Panc1 (cell line): ENCODE measurements at regions not wholly inside any gene's neighbourhood (a gene's known extent, or its start where the extent isn't known, plus 50 kb on each side); places are given as distances from the start of the nearest gene placed in this dataset.

ENCODE experiments used
- ATAC-seq: fragments of 200-7000 bp; cut with Tn5 transposase; 2 replicates; pipeline ENCODE4 v1.9.1; 2020; ENCODE audit warnings: mild to moderate bottlenecking, moderate library complexity
- BruUV-seq: library from RNA; stranded (reverse); fragments of 400-500 nt; replicated peaks from 2 replicates; lab custom pipeline; 2021; lab: Mats Ljungman, UMichigan
- CTCF ChIA-PET: fragments of 300-600 bp; sonication (Branson Sonifier 250); formaldehyde crosslinking; loops from one replicate; lab custom pipeline; 2022; ENCODE audit warnings: antibody characterized with exemption; lab: Charles Lee
- POLR2A ChIA-PET: fragments of 300-600 bp; sonication (Branson Sonifier 250); formaldehyde crosslinking; loops from one replicate; lab custom pipeline; 2022; ENCODE audit warnings: antibody characterized with exemption; lab: Charles Lee
- DNase-seq: peaks from one replicate; pipeline ENCODE4 v3.0.0-alpha.2; 2010; ENCODE audit warnings: low read depth, low spot score
- H3K27ac ChIP-seq: 2 replicates; pipeline ENCODE4 v1.5.1; 2011; ENCODE audit warnings: mild to moderate bottlenecking, low read length, inconsistent platforms
- H3K27me3 ChIP-seq: fragments of 200-500 bp; sonication (Bioruptor generic); 2 replicates; pipeline ENCODE4 v1.6.0; 2014; ENCODE audit warnings: low read length, inconsistent platforms; ENCODE audit not compliant: control insufficient read depth, insufficient read depth
- H3K36me3 ChIP-seq: fragments of 200-500 bp; sonication (Bioruptor generic); 2 replicates; pipeline ENCODE4 v1.5.1; 2014; ENCODE audit warnings: inconsistent platforms, mild to moderate bottlenecking, low read length, moderate library complexity; ENCODE audit not compliant: control insufficient read depth, insufficient read depth
- H3K4me1 ChIP-seq: 2 replicates; pipeline ENCODE4 v1.5.1; 2011; ENCODE audit warnings: inconsistent platforms, mild to moderate bottlenecking, low read length, moderate library complexity; ENCODE audit not compliant: control insufficient read depth, insufficient read depth
- H3K4me3 ChIP-seq, 2 experiments: 2 replicates each; pipeline ENCODE4 v1.5.1; 2011 to 2012; ENCODE audit warnings: low read depth in 2 of 2, low read length in 2 of 2, mild to moderate bottlenecking in 2 of 2, inconsistent platforms in 1 of 2, moderate library complexity in 1 of 2
- H3K9me3 ChIP-seq: fragments of 200-500 bp; sonication (Bioruptor generic); 2 replicates; pipeline ENCODE4 v1.5.1; 2014; ENCODE audit warnings: low read depth, mild to moderate bottlenecking, inconsistent platforms, low read length, moderate library complexity; ENCODE audit not compliant: control insufficient read depth, insufficient read depth
- CTCF ChIP-seq: fragments of 450-650 bp; IDR thresholded peaks from 2 replicates; pipeline ENCODE4 v1.5.1; 2017; ENCODE audit warnings: mild to moderate bottlenecking
- POLR2AphosphoS5 ChIP-seq: IDR thresholded peaks from 2 replicates; pipeline ENCODE4 v1.6.1; 2012; ENCODE audit warnings: mild to moderate bottlenecking, low read depth, low read length, moderate library complexity
- SIN3A ChIP-seq: IDR thresholded peaks from 2 replicates; pipeline ENCODE4 v1.6.1; 2012; ENCODE audit warnings: low read depth, mild to moderate bottlenecking, low read length, moderate library complexity, borderline replicate concordance; ENCODE audit not compliant: insufficient read depth
- TCF7L2 ChIP-seq: IDR thresholded peaks from 2 replicates; pipeline ENCODE4 v1.6.1; 2011; ENCODE audit warnings: mild to moderate bottlenecking, low read depth, low read length, inconsistent platforms
- in situ Hi-C: cut with HindIII; loops from 2 replicates; pipeline ENCODE4 v1.10.0; 2016; ENCODE audit warnings: low sequenced_read_pairs, low pct_unique_long_range_greater_than_20kb
- intact Hi-C: fragments of 100-400 bp; cut with micrococcal nuclease; formaldehyde crosslinking; loops from one replicate; pipeline ENCODE4 v1.10.0; 2022; ENCODE audit not compliant: unreplicated experiment
- TF ChIP-seq, protein P1 (sequence below), 2 experiments: IDR thresholded peaks; 2 replicates each; pipeline ENCODE4 v1.6.1; 2011 to 2012; ENCODE audit warnings: low read depth in 2 of 2, control low read depth in 1 of 2, low read length in 1 of 2, mild to moderate bottlenecking in 1 of 2, moderate library complexity in 1 of 2; ENCODE audit not compliant: insufficient read depth in 1 of 2

DNA sequence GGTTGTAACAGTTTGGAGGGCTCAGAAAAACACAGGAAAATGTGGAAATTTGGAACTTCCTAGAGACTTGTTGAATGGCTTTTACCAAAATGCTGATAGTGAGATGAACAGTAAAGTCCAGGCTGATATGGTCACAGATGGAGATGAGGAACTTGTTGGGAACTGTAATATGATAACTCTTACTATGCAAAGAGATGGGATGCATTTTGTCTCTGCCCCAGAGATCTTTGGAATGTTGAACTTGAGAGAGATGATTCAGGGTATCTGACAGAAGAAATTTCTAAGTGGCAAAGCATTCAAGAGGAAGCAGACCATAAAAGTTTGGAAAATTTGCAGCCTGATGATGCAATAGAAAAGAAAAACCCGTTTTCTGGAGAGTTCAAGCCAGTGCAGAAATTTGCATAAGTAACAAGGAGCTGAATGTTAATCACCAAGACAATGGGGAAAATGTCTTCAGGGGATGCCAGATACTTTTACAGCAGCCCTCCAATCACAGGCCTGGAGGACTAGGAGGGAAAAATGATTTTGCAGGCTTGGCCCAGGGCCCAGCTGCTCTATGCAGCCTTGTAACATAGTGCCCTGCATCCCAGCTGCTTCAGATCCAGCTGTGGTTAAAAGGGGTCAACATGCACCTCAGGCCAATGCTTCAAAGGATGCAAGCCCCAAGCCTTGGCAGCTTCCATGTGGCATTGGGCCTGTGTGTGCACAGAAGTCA is 572.7 kb upstream of the ATP2B1 start:
- ChIA-PET CTCF (no interaction called here), POLR2A (no interaction called here)

DNA sequence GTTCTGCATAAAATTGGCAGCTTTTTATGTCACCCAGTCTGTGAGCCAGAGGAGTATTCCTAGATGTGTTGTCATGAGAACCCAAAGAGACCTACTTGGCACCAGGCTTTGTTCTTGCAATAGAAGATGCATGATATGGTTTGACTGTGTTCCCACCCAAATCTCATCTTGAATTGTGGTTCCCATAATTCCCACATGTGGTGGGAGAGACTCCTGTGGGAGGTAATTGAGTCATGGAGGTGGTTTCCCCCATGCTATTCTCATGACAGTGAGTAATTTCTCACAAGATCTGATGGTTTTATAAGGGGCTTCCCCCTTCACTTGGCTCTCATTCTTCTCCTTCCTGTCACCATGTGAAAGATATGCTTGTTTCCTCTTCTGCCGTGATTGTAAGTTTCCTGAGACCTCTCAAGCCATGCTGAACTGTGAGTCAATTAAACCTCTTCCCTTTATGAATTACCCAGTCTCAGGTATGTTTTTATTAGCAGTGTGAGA is 572.0 kb upstream of the ATP2B1 start:
- intact Hi-C loops: no loop called here
- TF ChIP-seq POLR2AphosphoS5: no peak
- no peak for TF ChIP-seq SIN3A
- no peak for TF ChIP-seq TCF7L2
- TF ChIP-seq CTCF: no peak
- TF ChIP-seq, protein P1, sequence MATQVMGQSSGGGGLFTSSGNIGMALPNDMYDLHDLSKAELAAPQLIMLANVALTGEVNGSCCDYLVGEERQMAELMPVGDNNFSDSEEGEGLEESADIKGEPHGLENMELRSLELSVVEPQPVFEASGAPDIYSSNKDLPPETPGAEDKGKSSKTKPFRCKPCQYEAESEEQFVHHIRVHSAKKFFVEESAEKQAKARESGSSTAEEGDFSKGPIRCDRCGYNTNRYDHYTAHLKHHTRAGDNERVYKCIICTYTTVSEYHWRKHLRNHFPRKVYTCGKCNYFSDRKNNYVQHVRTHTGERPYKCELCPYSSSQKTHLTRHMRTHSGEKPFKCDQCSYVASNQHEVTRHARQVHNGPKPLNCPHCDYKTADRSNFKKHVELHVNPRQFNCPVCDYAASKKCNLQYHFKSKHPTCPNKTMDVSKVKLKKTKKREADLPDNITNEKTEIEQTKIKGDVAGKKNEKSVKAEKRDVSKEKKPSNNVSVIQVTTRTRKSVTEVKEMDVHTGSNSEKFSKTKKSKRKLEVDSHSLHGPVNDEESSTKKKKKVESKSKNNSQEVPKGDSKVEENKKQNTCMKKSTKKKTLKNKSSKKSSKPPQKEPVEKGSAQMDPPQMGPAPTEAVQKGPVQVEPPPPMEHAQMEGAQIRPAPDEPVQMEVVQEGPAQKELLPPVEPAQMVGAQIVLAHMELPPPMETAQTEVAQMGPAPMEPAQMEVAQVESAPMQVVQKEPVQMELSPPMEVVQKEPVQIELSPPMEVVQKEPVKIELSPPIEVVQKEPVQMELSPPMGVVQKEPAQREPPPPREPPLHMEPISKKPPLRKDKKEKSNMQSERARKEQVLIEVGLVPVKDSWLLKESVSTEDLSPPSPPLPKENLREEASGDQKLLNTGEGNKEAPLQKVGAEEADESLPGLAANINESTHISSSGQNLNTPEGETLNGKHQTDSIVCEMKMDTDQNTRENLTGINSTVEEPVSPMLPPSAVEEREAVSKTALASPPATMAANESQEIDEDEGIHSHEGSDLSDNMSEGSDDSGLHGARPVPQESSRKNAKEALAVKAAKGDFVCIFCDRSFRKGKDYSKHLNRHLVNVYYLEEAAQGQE (IDR thresholded peaks at IDR 0.05; ENCODE audit: insufficient read depth in 1 of 2, low read depth in 2 of 2, low read length in 1 of 2): no peak
- H3K27me3 ChIP-seq: no peaks in the 10 kb centered on the region
- ChIA-PET POLR2A (no interaction called here), CTCF (no interaction called here)
- no peak overlapping the region for H3K27ac ChIP-seq
- in situ Hi-C loops: no loop called here
- BruUV-seq: no TSS peak
- H3K36me3 ChIP-seq: no peaks in the 10 kb centered on the region
- H3K4me1 ChIP-seq: no peaks in the 10 kb centered on the region
- ATAC-seq (no peak), DNase-seq (no peak)
- H3K4me3 ChIP-seq: no peak overlapping the region
- no peaks in the 10 kb centered on the region for H3K9me3 ChIP-seq

More for the DNA sequence above, 572.7 kb upstream of the ATP2B1 start:
- no peak overlapping the region for H3K27ac ChIP-seq
- no peak overlapping the region for H3K4me3 ChIP-seq
- no peak for TF ChIP-seq TCF7L2
- TF ChIP-seq SIN3A: no peak
- no peak for TF ChIP-seq POLR2AphosphoS5
- TF ChIP-seq CTCF: no peak
- TF ChIP-seq, protein P1 (IDR thresholded peaks at IDR 0.05; ENCODE audit: insufficient read depth in 1 of 2, low read depth in 2 of 2, low read length in 1 of 2): no peak
- H3K4me1 ChIP-seq: no peaks in the 10 kb centered on the region
- H3K9me3 ChIP-seq: no peaks in the 10 kb centered on the region
- ATAC-seq: no peak
- no peaks in the 10 kb centered on the region for H3K27me3 ChIP-seq
- intact Hi-C loops: no loop called here
- no TSS peak for BruUV-seq
- in situ Hi-C loops: no loop called here
- DNase-seq: no peak
- no peaks in the 10 kb centered on the region for H3K36me3 ChIP-seq
